HUES64 (cell line): ENCODE measurements at regions not wholly inside any gene's neighbourhood (a gene's known extent, or its start where the extent isn't known, plus 50 kb on each side); places are given as distances from the start of the nearest gene placed in this dataset.
"Not testable (repeated sequence)": the region's sequence is repeated elsewhere in the genome, so short reads cannot be mapped to it uniquely, and the experiment has no call there.

Experiments used
- H3K27ac ChIP-seq: 2 replicates; pipeline ENCODE4 v1.7.0; 2013; ENCODE audit warnings: low read depth, low read length, inconsistent platforms
- H3K27me3 ChIP-seq: 2 replicates; pipeline ENCODE4 v1.6.1; 2013; ENCODE audit warnings: mild to moderate bottlenecking, low read length; ENCODE audit not compliant: insufficient read depth
- H3K36me3 ChIP-seq: 2 replicates; pipeline ENCODE4 v1.6.1; 2013; ENCODE audit warnings: mild to moderate bottlenecking, low read length; ENCODE audit not compliant: insufficient read depth
- H3K4me1 ChIP-seq: 2 replicates; pipeline ENCODE4 v1.6.1; 2013; ENCODE audit warnings: mild to moderate bottlenecking, low read length, moderate library complexity; ENCODE audit not compliant: insufficient read depth
- H3K4me3 ChIP-seq: 2 replicates; pipeline ENCODE4 v1.5.1; 2013; ENCODE audit warnings: mild to moderate bottlenecking, low read length, moderate library complexity
- H3K9ac ChIP-seq: 2 replicates; pipeline ENCODE4 v1.6.1; 2013; ENCODE audit warnings: mild to moderate bottlenecking, low read depth, low read length
- H3K9me3 ChIP-seq: 2 replicates; pipeline ENCODE4 v1.6.1; 2013; ENCODE audit warnings: low read depth, low read length; ENCODE audit not compliant: insufficient read depth
- WGBS: fragments of 150-250, 120-280 bp; methylation state at CpG from one replicate; pipeline ENCODE4 v1.1.7; 2013; ENCODE audit warnings: missing lambda C conversion rate; 5-methylcytosine and 5-hydroxymethylcytosine counted together

DNA sequence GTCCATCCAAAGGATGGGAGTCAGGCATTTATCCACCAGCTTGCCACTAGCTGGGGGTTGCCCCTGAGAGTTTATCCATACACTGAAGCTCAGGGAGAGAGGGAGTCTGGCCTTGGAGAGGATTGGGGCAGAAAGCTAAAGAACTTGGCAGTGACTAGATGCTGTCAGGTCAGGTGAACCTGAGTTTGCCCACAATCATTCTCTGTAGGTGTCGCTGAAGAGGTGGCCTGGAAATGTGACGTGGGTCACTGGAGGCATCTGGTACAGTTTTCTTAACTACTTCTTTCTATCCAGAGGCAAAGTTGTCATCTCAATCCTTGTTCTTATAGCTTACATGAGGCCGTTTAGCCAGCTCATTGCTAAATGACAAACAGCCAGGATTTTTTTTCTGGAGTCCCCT is 298.0 kb upstream of the CTNNB1 start:
- H3K9ac ChIP-seq, result no peak overlapping the region
- H3K4me1 ChIP-seq, result no peaks in the 10 kb centered on the region
- H3K9me3 ChIP-seq, result no peaks in the 10 kb centered on the region
- H3K36me3 ChIP-seq, result no peaks in the 10 kb centered on the region
- WGBS, result 87% methylated on average over 3 of the region's 3 CpGs
- no peak overlapping the region for H3K27ac ChIP-seq
- H3K4me3 ChIP-seq, result no peak overlapping the region
- H3K27me3 ChIP-seq, result no peaks in the 10 kb centered on the region

DNA sequence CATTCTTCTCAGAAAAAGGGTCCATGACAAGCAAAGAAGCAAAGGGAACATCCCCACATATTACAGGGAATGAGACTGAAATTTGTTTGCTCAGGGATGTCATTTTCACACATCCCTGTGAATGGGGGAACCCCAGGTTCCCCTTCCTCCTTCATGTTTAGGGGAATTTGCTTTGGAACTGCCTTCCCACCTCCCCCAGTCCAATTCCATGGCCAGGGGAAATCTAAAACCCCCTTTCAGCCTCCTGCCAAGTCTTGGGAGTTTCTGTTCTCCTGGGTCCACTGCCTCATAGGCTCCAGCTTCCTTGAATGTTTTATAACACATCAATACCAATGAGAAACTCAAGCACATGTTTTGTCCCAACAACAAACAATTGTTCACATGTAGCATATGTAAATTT is 297.5 kb upstream of the CTNNB1 start:
- H3K9ac ChIP-seq, result no peak overlapping the region
- H3K4me1 ChIP-seq, result no peaks in the 10 kb centered on the region
- H3K27me3 ChIP-seq, result no peaks in the 10 kb centered on the region
- no peaks in the 10 kb centered on the region for H3K36me3 ChIP-seq
- no peak overlapping the region for H3K27ac ChIP-seq
- H3K9me3 ChIP-seq, result no peaks in the 10 kb centered on the region
- no peak overlapping the region for H3K4me3 ChIP-seq

DNA sequence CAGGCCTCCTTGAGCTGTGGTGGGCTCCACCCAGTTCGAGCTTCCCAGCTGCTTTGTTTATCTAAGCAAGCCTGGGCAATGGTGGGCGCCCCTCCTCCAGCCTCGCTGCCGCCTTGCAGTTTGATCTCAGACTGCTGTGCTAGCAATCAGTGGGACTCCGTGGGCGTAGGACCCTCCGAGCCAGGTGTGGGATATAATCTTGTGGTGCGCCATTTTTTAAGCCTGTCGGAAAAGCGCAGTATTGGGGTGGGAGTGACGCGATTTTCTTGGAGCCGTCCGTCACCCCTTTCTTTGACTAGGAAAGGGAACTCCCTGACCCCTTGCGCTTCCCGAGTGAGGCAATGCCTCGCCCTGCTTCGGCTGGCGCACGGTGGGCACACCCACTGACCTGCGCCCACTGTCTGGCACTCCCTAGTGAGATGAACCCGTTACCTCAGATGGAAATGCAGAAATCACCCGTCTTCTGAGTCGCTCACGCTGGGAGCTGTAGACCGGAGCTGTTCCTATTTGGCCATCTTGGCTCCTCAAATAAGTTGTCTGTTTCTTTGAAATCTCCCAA is 291.3 kb upstream of the CTNNB1 start:
- not testable (repeated sequence) for H3K9me3 ChIP-seq
- peak overlapping the region; percentile 67 for H3K4me3 ChIP-seq

DNA sequence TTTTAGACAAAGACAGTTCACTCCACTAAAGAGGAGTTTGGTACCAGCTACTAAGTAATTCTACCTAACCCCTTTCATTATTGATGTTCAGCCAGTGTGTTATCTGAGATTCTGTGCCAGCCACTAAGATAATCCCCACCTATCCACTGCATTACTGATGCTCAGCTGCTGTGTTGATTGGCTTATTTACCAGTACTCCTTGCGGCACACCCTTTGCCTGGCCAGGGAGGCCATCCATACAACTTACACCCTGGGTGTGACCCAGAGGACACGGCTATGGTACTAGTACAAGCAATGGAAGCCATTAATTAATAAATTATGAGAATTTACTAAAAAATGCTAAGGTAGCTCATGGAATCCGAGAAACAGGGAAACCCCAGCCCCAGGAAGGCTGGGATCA is 290.7 kb upstream of the CTNNB1 start:
- no peak overlapping the region for H3K9ac ChIP-seq
- no peak overlapping the region for H3K27ac ChIP-seq
- H3K4me3 ChIP-seq, result peak overlapping the region; percentile 67
- WGBS, result 93% methylated on average over 2 of the region's 3 CpGs
- H3K4me1 ChIP-seq, result no peaks in the 10 kb centered on the region
- no peaks in the 10 kb centered on the region for H3K9me3 ChIP-seq
- no peaks in the 10 kb centered on the region for H3K36me3 ChIP-seq
- no peaks in the 10 kb centered on the region for H3K27me3 ChIP-seq

More for the DNA sequence above, 291.3 kb upstream of the CTNNB1 start:
- not testable (repeated sequence) for H3K36me3 ChIP-seq, H3K27ac ChIP-seq, H3K4me1 ChIP-seq, H3K27me3 ChIP-seq
- H3K9ac ChIP-seq, result peak overlapping the region; percentile 77
- WGBS, result 4% methylated on average over 26 of the region's 26 CpGs

DNA sequence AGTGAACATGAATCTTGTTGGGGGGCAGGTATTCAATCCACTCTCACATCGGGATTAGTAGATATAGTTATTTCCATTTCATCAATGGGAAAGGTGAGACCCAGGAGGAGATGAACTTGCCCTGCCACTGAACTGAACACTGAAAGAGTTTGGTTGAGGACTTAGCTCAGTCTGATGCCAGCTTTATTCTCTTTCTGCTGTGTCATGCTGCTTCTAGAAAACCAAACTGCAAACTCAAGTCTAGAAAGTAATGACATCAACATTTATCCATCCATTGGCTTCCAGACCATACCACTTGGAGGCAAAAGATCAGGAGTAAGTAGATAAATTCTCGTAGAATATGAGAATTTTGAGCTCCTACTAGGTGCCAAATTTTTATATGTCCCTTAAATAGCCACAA is 288.0 kb upstream of the CTNNB1 start:
- 94% methylated on average over 2 of the region's 2 CpGs for WGBS
- H3K9ac ChIP-seq, result no peak overlapping the region
- no peaks in the 10 kb centered on the region for H3K4me1 ChIP-seq
- H3K9me3 ChIP-seq, result no peaks in the 10 kb centered on the region
- no peak overlapping the region for H3K4me3 ChIP-seq
- no peaks in the 10 kb centered on the region for H3K36me3 ChIP-seq
- H3K27me3 ChIP-seq, result no peaks in the 10 kb centered on the region
- H3K27ac ChIP-seq, result no peak overlapping the region

DNA sequence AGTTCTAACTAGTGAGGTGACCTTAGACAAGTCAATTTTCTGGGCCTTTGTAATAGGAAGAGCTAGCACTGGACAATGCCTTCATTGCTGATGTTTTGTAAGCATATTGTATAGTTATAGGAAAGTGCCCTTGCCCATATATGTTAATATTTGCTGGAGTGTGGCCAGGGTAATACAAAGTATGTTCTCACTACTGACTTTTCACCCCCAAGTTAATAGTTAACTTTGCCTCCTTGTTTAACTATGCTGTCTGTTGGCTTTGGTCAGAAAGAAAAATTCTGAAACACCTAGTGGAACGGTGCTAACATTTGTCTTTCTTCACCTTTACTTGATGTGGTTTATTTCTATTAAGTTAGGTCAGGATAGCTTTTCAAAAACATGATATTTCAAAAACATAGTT is 287.4 kb upstream of the CTNNB1 start:
- no CpG with 5 or more reads among the region's 1 CpG for WGBS
- Histone ChIP-seq H3K27ac (no peak overlapping the region), H3K36me3 (no peaks in the 10 kb centered on the region)

DNA sequence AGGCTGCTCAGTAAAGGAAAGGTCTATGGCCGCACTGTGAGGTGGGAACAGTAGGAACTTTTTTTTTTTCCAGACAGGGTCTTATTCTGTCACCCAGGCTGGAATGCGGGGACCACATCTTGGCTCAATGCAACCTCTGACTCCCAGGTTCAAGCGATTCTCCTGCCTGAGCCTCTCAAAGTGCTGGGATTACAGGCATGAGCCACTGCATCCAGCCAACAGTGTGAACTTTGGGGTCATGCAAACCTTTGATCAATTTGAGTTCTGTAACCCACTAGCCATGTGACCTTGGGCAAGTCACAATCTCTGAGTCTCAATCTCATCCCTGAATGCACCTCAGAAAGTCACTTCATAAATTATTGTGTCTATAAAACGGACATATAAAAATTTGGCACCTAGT is 286.8 kb upstream of the CTNNB1 start:
- H3K27ac ChIP-seq, result no peak overlapping the region
- no peak overlapping the region for H3K4me3 ChIP-seq
- H3K4me1 ChIP-seq, result no peaks in the 10 kb centered on the region
- WGBS, result 94% methylated on average over 3 of the region's 4 CpGs
- no peaks in the 10 kb centered on the region for H3K27me3 ChIP-seq
- no peaks in the 10 kb centered on the region for H3K36me3 ChIP-seq
- H3K9me3 ChIP-seq, result no peaks in the 10 kb centered on the region
- no peak overlapping the region for H3K9ac ChIP-seq

More for the DNA sequence above, 287.4 kb upstream of the CTNNB1 start:
- H3K27me3 ChIP-seq, result no peaks in the 10 kb centered on the region
- no peaks in the 10 kb centered on the region for H3K9me3 ChIP-seq
- H3K9ac ChIP-seq, result no peak overlapping the region
- H3K4me1 ChIP-seq, result no peaks in the 10 kb centered on the region
- no peak overlapping the region for H3K4me3 ChIP-seq

DNA sequence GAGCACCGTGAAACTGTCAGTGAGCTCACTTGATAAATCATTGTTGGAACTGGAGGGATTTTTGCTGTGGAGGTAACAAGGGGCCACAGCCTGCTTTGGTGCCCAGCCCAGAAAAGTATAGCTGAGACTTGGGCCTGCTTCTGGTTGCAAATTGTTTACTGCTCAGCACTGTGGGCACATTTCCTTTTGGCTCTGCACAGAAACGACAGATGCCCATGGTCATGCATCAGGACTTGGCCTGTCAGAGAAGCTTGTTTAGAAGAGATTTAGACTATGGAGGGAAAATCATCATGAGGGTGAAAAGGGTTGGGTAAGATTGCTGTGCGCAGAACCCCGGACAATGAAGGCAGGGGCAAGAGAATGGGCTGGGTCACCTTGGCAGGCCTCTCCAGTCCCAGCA is 286.1 kb upstream of the CTNNB1 start:
- WGBS, result 95% methylated on average over 4 of the region's 4 CpGs
- Histone ChIP-seq H3K4me3 (no peak overlapping the region), H3K4me1 (no peaks in the 10 kb centered on the region), H3K27me3 (no peaks in the 10 kb centered on the region), H3K9me3 (no peaks in the 10 kb centered on the region), H3K27ac (no peak overlapping the region), H3K9ac (no peak overlapping the region), H3K36me3 (no peaks in the 10 kb centered on the region)

DNA sequence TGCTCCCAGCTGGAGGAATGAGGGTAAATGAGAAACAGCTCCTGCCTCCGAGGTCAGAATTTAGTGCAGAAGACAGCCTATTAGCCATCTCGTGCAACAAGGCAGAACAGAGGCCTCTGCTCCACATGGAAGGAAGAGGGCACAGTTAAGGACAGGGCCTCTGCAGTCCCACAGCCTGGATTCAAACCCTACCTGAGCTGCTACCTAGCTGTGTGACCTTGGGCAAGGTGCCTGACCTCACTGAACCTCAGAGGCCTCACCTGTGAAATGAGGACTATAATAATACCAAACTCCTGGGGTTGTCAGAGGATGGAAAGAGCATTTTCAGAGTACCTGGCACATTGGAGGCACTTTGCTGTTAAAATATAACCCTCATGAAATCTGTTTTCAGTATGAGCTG is 285.7 kb upstream of the CTNNB1 start:
- no peaks in the 10 kb centered on the region for H3K36me3 ChIP-seq
- no peaks in the 10 kb centered on the region for H3K9me3 ChIP-seq
- H3K27ac ChIP-seq, result no peak overlapping the region
- no peak overlapping the region for H3K4me3 ChIP-seq
- H3K27me3 ChIP-seq, result no peaks in the 10 kb centered on the region
- WGBS, result 91% methylated on average over 2 of the region's 2 CpGs
- H3K4me1 ChIP-seq, result no peaks in the 10 kb centered on the region; the same call in 1 of the 2 replicates
- no peak overlapping the region for H3K9ac ChIP-seq

DNA sequence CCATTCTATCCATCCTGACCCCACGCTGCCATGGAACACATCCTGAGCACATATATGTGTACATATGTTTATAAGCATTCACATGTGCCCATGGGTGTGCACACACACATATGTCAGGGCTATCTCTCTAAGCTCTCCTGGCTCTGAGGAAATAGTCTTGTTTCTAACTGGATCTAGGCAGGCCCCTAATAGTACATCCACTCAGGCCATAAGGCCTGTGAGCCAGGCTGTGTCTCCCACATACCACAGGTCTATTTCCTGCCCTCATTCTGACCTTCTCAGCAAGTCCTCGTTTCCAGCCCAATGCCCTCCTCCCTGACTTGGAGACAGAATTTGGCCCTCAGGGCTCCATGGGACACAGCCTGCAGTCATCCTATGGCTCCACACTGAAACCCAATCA is 284.8 kb upstream of the CTNNB1 start:
- H3K27me3 ChIP-seq, result no peaks in the 10 kb centered on the region
- H3K4me3 ChIP-seq, result no peak overlapping the region
- no peak overlapping the region for H3K9ac ChIP-seq
- 82% methylated on average over 1 of the region's 2 CpGs for WGBS
- no peak overlapping the region for H3K27ac ChIP-seq
- peaks cover 8% of the 10 kb centered on the region for H3K4me1 ChIP-seq
- H3K36me3 ChIP-seq, result no peaks in the 10 kb centered on the region
- no peaks in the 10 kb centered on the region for H3K9me3 ChIP-seq

DNA sequence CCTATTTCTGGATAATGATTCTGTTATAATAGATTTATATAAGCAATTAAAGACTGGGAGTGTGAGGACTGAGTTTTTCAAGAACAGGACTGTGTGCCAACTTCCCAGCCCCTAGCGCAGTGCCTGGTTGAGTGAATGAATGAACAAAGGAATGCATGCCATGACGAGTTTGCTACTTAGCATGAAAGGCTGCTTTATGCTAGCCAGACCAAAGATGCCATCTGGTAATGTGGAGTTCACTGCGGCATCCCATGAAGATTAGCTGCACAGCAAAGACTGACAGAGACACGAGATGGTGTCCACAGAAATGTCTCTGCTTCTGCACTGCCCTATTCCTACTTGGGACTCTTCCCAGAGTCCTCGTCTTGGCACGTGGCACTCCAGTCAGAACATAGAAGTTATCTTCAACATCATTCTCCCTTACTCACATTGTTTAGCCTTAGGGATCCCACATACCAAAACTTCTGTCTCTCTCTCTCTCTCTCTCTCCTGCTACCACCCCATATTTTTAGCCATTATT is 283.9 kb upstream of the CTNNB1 start:
- Histone ChIP-seq H3K9me3 (no peaks in the 10 kb centered on the region), H3K36me3 (no peaks in the 10 kb centered on the region), H3K27ac (no peak overlapping the region), H3K9ac (no peak overlapping the region), H3K4me3 (no peak overlapping the region), H3K27me3 (no peaks in the 10 kb centered on the region), H3K4me1 (peaks cover 17% of the 10 kb centered on the region)
- WGBS, result 92% methylated on average over 6 of the region's 6 CpGs

DNA sequence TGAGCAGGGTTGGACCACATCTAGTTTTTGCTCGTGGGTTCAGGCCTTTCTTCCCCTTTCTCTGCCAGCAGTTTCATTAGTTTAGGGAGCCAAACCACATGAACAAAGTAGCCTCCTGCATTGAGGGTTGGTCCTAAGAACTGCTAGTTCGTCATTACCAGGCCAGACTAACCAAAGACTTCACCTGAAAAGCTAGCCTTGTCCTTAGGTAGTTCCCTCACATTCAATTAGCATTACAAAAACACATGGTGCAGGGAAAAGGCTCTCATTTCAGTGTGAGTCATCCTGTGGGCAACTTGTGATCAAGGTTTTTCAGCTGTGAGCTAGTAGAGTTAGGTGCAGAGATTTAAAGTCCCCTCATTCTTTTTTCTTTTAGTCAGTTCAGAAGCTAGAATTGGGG is 279.3 kb upstream of the CTNNB1 start:
- no peaks in the 10 kb centered on the region for H3K9me3 ChIP-seq
- no peaks in the 10 kb centered on the region for H3K27me3 ChIP-seq
- H3K4me3 ChIP-seq, result no peak overlapping the region
- 39% methylated on average over 2 of the region's 2 CpGs for WGBS
- H3K27ac ChIP-seq, result no peak overlapping the region
- H3K9ac ChIP-seq, result no peak overlapping the region
- no peaks in the 10 kb centered on the region for H3K36me3 ChIP-seq
- H3K4me1 ChIP-seq, result peaks cover 31% of the 10 kb centered on the region
